ENCODE measurements at regions not wholly inside any gene's neighbourhood (a gene's known extent, or its start where the extent isn't known, plus 50 kb on each side); places are given as distances from the start of the nearest gene placed in this dataset.

- Mint-ChIP-seq H3K27ac (ENCODE audit: unreplicated experiment) (no peak overlapping the region), H3K4me1 (ENCODE audit: unreplicated experiment) (no peaks in the 10 kb centered on the region), H3K4me3 (ENCODE audit: unreplicated experiment) (no peak overlapping the region), H3K27me3 (ENCODE audit: unreplicated experiment) (peaks cover 4% of the 10 kb centered on the region), H3K36me3 (ENCODE audit: low read depth, unreplicated experiment) (no peaks in the 10 kb centered on the region), H3K9me3 (ENCODE audit: unreplicated experiment) (no peaks in the 10 kb centered on the region)
- DNase-seq (ENCODE audit: low spot score) = no peak
- TF ChIP-seq CTCF (IDR thresholded peaks at IDR 0.05; ENCODE audit: unreplicated experiment) = no peak
These were observed 221.5 kb downstream of the TEX29 start for GRCh38 chr13:111541752-111542529.

GRCh38 chr13:111542530-111543341 lies 222.3 kb downstream of the TEX29 start:
- Mint-ChIP-seq H3K27me3 (ENCODE audit: unreplicated experiment) (peaks cover 4% of the 10 kb centered on the region), H3K36me3 (ENCODE audit: low read depth, unreplicated experiment) (no peaks in the 10 kb centered on the region), H3K4me1 (ENCODE audit: unreplicated experiment) (no peaks in the 10 kb centered on the region), H3K4me3 (ENCODE audit: unreplicated experiment) (peak overlapping the region; percentile 37), H3K9me3 (ENCODE audit: unreplicated experiment) (no peaks in the 10 kb centered on the region), H3K27ac (ENCODE audit: unreplicated experiment) (no peak overlapping the region)
- no peak for TF ChIP-seq CTCF (IDR thresholded peaks at IDR 0.05; ENCODE audit: unreplicated experiment)
- DNase-seq (ENCODE audit: low spot score) = no peak

- H3K9me3 Mint-ChIP-seq (ENCODE audit: unreplicated experiment) = no peaks in the 10 kb centered on the region
- H3K4me1 Mint-ChIP-seq (ENCODE audit: unreplicated experiment) = peaks cover 2% of the 10 kb centered on the region
- no peak overlapping the region for H3K4me3 Mint-ChIP-seq (ENCODE audit: unreplicated experiment)
- no peaks in the 10 kb centered on the region for H3K36me3 Mint-ChIP-seq (ENCODE audit: low read depth, unreplicated experiment)
- H3K27ac Mint-ChIP-seq (ENCODE audit: unreplicated experiment) = no peak overlapping the region
- TF ChIP-seq CTCF (IDR thresholded peaks at IDR 0.05; ENCODE audit: unreplicated experiment) = no peak
- peaks cover 2% of the 10 kb centered on the region for H3K27me3 Mint-ChIP-seq (ENCODE audit: unreplicated experiment)
- DNase-seq (ENCODE audit: low spot score) = no peak
These were observed 226.7 kb downstream of the TEX29 start for GRCh38 chr13:111546921-111547675.

- H3K36me3 Mint-ChIP-seq (ENCODE audit: low read depth, unreplicated experiment) = no peaks in the 10 kb centered on the region
- no peak for DNase-seq (ENCODE audit: low spot score)
- peaks cover 9% of the 10 kb centered on the region for H3K4me1 Mint-ChIP-seq (ENCODE audit: unreplicated experiment)
- H3K27me3 Mint-ChIP-seq (ENCODE audit: unreplicated experiment) = peaks cover 2% of the 10 kb centered on the region
- no peak overlapping the region for H3K4me3 Mint-ChIP-seq (ENCODE audit: unreplicated experiment)
- no peak overlapping the region for H3K27ac Mint-ChIP-seq (ENCODE audit: unreplicated experiment)
- no peak for TF ChIP-seq CTCF (IDR thresholded peaks at IDR 0.05; ENCODE audit: unreplicated experiment)
- H3K9me3 Mint-ChIP-seq (ENCODE audit: unreplicated experiment) = no peaks in the 10 kb centered on the region
These were observed 227.4 kb downstream of the TEX29 start for GRCh38 chr13:111547726-111548273.
